Stomach (tissue), 4 donors: ENCODE measurements at regions not wholly inside any gene's neighbourhood (a gene's known extent, or its start where the extent isn't known, plus 50 kb on each side); places are given as distances from the start of the nearest gene placed in this dataset.
"Not testable (repeated sequence)": the region's sequence is repeated elsewhere in the genome, so short reads cannot be mapped to it uniquely, and the experiment has no call there.

Experiments
- CTCF ChIP-seq, 7 experiments: fragments of 450-650 bp in 4 of 7; fragments of 200-600 bp in 3 of 7; sonication (generic) in 3 of 7; IDR thresholded peaks; one replicate each; pipeline ENCODE4 v1.5.1; 2016 to 2019; ENCODE audit warnings: antibody characterized with exemption in 7 of 7, control low read depth in 2 of 7, mild to moderate bottlenecking in 1 of 7
- EP300 ChIP-seq: sonication (generic); formaldehyde crosslinking; IDR thresholded peaks from one replicate; pipeline ENCODE4 v1.6.1; 2017; ENCODE audit warnings: antibody characterized with exemption
- POLR2A ChIP-seq, 4 donors: fragments of 450-650 bp; IDR thresholded peaks; one replicate each; pipeline ENCODE4 v1.6.1; 2016; ENCODE audit warnings: antibody characterized with exemption in 4 of 4, control low read depth in 2 of 4, mild to moderate bottlenecking in 1 of 4, moderate library complexity in 1 of 4
- POLR2AphosphoS5 ChIP-seq, 3 donors: sonication (generic); formaldehyde crosslinking; IDR thresholded peaks; one replicate each; pipeline ENCODE4 v1.6.1; 2016; ENCODE audit warnings: antibody characterized with exemption in 3 of 3

- not testable (repeated sequence) for TF ChIP-seq EP300; POLR2A (IDR thresholded peaks at IDR 0.05); CTCF (IDR thresholded peaks at IDR 0.05); POLR2AphosphoS5 (IDR thresholded peaks at IDR 0.05)
Measured at GRCh38 chrX:3910611-3911010, 197.2 kb upstream of the PRKX start.
